Ureter (tissue), 1 donor: ENCODE measurements at regions not wholly inside any gene's neighbourhood (a gene's known extent, or its start where the extent isn't known, plus 50 kb on each side); places are given as distances from the start of the nearest gene placed in this dataset.
A peak's percentile ranks its signal among the peaks of the same experiment; 100 is the strongest.
"Not testable (repeated sequence)": the region's sequence is repeated elsewhere in the genome, so short reads cannot be mapped to it uniquely, and the experiment has no call there.

Experiments used
- DNase-seq: peaks from one replicate; pipeline ENCODE4 v3.0.0-alpha.2; 2020; ENCODE audit warnings: low spot score
- donor health status: DM: yes; HTN: yes; CAD: no.

- peak; percentile 13 for DNase-seq
Observed at GRCh38 chr7:157467496-157468212, 130.8 kb downstream of the DNAJB6 start.

GRCh38 chr7:157468221-157469111 is 131.7 kb downstream of the DNAJB6 start:
- DNase-seq, result peak; percentile 39

- DNase-seq, result peak; percentile 29
Observed at GRCh38 chr7:157469181-157470016, 132.6 kb downstream of the DNAJB6 start.

- no peak for DNase-seq
Observed at GRCh38 chr7:157470017-157470322, 133.2 kb downstream of the DNAJB6 start.

- peak; percentile 27 for DNase-seq
Observed at GRCh38 chr7:157470701-157471131, 133.9 kb downstream of the DNAJB6 start.

GRCh38 chr7:157471259-157472125 is 134.7 kb downstream of the DNAJB6 start:
- DNase-seq, result peak; percentile 41

- DNase-seq, result no peak
Observed at GRCh38 chr7:157472311-157473050, 135.7 kb downstream of the DNAJB6 start.

GRCh38 chr7:157473051-157473569 is 136.3 kb downstream of the DNAJB6 start:
- no peak for DNase-seq

GRCh38 chr7:157474685-157475084 is 137.9 kb downstream of the DNAJB6 start:
- DNase-seq, result no peak

- no peak for DNase-seq
Observed at GRCh38 chr7:157475095-157475494, 138.3 kb downstream of the DNAJB6 start.

GRCh38 chr7:157475601-157476000 is 138.8 kb downstream of the DNAJB6 start:
- no peak for DNase-seq

GRCh38 chr7:157476201-157476600 is 139.4 kb downstream of the DNAJB6 start:
- DNase-seq, result no peak

- DNase-seq, result no peak
Observed at GRCh38 chr7:157476654-157477549, 140.1 kb downstream of the DNAJB6 start.

GRCh38 chr7:157477550-157478212 is 140.9 kb downstream of the DNAJB6 start:
- DNase-seq, result no peak

- DNase-seq, result not testable (repeated sequence)
Observed at GRCh38 chr7:157478611-157479010, 141.8 kb downstream of the DNAJB6 start.

- no peak for DNase-seq
Observed at GRCh38 chr7:157479326-157479725, 142.5 kb downstream of the DNAJB6 start.

GRCh38 chr7:157480371-157481050 is 143.7 kb downstream of the DNAJB6 start:
- no peak for DNase-seq

- peak; percentile 1 for DNase-seq
Observed at GRCh38 chr7:157481389-157481788, 144.6 kb downstream of the DNAJB6 start.
